GM21515 (cell line): ENCODE measurements at regions not wholly inside any gene's neighbourhood (a gene's known extent, or its start where the extent isn't known, plus 50 kb on each side); places are given as distances from the start of the nearest gene placed in this dataset.
"Not testable (repeated sequence)": the region's sequence is repeated elsewhere in the genome, so short reads cannot be mapped to it uniquely, and the experiment has no call there.

ENCODE experiments used
- ATAC-seq: cut with Tn5 transposase; IDR thresholded peaks from one replicate; pipeline ENCODE4 v1.9.1; 2021; ENCODE audit not compliant: unreplicated experiment

DNA sequence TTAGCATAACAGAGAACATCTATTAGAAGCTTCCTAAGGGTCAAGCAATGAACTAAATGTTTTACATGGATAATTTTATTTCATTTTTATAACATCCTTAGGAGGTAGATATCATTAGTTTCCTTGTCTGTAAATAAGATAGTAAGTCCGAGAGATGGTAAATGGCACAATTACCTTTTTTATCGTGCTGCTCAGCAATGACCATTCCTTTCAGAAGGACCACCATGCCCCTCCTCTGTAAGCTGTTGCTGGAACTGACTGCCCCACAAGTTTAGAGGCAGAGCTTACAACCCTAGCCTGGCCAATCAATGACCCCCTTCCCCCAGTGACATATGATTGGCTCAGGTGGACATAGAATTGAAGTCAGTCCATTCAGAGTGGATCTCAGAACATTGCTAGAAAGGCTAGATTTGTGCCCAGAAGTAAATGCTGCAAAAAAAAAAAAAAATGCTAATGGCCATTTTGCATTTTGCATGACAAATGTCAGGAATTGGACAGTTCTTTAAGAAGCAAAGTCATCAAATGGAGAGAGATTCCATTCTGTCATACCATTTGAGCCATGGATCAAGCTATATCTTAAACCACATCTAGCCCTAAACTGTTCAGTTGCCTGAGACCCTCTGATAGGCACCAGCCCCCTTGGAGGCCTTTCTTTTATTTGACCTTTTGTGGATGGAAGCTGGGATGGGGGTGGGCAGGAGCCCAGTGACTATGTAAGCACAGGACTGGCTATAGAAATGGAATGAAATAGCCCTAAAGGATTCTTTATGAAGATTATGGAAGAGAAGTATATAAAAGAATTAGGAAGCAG is 668.3 kb downstream of the UQCRFS1 start:
- no peak for ATAC-seq

DNA sequence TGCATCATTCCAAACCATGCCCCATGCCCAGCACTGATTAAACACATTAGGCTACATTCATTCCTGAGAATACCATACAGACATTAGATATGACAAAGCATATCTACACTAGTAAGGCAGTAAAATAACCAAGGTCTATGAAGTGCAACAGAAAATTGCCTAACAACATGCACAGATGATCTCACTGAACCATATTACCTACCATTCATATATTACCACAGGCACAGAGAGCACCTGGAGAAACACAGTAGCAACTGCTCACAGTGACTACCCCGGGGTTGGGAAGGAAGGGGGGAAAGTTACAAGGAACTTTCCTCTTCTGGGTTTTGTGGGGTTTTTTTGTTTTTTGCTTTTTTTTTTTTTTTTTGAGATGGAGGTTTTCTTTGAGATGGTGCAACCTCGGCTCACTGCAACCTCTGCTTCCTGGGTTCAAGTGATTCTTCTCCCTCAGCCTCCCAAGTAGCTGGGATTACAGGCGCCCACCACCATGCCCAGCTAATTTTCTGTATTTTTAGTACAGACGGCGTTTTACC is 669.6 kb downstream of the UQCRFS1 start:
- no peak for ATAC-seq

GRCh38 chr19:28542394-28543243 is 670.3 kb downstream of the UQCRFS1 start:
- ATAC-seq = no peak

DNA sequence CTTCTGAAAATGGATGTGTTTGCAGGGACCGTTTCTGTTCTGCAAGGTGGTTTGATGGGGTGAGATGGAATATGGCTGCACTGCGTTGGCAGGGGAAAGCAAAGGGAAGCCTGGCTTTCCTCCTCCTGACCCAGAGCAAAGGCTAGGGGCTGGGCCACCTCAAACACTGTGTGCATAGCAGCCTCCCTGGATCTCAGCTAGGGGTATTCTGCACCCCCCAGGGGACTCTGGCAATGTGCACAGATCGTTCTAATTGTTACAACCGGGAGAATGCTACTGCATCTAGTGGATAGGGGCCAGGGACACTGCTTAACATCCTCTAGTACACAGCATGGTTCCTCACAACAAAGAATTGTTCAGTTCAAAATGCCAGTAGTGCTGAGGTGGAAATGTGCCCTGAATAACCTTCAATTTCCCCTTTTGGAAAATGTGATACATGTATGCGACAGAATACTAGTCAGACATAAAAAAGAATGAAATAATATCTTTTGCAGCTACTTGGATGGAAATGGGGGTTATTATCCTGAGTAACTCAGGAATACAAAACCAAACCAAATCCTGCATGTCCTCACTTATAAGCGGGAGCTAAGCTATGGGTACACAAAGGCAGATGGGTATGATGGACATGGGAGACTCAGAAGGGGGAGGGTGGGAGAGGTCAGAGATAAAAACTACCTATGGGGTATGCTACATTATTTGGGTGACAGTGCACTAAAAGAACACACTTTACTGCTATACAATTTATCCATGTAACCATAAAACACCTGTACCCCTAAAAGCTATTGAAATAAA is 671.2 kb downstream of the UQCRFS1 start:
- no peak for ATAC-seq

DNA sequence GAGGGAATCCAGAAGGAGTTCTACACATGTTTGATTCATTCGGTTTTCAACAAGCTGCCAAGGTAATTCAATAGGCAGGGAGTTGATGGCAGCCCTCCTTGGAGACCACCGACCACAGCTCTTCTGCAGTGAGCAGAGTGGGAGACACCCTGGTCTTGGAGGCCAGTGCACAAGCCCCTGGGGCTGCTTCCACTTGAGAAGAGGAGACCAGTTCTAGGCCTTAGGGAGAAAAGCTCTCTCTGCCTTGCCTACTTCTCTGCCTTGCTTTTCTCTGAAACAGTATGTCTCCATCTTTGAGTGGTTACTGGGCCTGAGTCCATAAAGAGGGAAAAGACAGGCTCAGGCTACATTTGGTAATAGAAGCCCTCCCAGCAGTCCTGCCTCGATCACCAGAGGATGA is 671.9 kb downstream of the UQCRFS1 start:
- no peak for ATAC-seq

DNA sequence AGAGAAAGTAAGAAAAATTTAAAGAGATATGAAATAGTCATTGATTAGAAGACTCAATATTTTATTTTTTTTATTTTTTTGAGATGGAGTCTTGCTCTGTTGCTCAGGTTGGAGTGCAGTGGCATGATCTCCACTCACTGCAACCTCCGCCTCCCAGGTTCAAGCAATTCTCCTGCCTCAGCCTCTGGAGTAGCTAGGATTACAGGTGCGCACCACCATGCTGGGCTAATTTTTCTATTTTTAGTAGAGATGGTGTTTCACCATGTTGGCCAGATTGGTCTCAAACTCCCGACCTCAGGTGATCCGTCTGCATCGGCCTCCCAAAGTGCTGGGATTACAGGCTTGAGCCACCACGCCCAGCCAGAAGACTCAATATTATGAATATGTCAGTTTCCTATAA is 672.6 kb downstream of the UQCRFS1 start:
- ATAC-seq = not testable (repeated sequence)

DNA sequence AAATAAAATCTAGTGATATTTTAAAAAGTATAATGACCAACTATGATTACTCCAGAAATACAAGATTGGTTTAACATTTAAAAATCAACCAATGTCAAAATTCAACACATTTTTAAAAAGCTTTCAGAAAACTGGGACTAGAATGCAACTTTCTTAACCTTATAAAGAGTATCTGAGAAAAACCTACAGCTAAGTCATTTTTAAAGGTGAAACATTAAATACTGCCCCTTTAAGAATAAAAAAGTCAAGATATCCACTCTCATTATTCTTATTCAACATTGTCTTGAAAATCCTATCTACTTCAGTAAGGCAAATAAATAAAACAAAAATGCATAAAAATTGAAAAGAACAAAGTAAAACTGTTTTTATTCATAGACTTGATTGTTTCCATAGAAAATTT is 673.2 kb downstream of the UQCRFS1 start:
- no peak for ATAC-seq

DNA sequence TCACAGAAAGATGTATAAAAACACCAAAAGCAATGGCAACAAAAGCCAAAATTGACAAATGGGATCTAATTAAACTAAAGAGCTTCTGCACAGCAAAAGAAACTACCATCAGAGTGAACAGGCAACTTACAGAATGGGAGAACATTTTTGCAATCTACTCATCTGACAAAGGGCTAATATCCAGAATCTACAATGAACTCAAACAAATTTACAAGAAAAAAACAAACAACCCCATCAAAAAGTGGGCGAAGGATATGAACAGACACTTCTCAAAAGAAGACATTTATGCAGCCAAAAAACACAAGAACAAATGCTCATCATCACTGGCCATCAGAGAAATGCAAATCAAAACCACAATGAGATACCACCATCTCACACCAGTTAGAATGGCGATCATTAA is 674.4 kb downstream of the UQCRFS1 start:
- ATAC-seq = not testable (repeated sequence)

DNA sequence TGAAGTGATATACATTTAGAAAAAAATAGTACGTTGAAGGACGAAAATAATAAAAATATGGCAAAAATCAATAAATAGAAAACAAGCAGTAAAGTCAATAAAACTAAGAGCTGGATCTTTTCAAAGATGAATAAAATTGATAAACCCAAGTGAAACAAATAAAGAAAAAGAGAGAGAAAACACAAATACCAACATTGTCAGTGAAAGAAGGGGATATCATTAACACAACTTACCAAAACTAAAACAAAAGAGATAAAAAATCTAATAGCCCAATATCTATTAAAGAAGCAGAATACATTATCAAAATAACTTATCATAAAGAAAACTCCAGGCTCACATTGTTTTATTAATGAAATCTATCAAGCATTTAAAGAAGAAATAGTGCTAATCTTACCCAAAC is 675.1 kb downstream of the UQCRFS1 start:
- no peak for ATAC-seq

GRCh38 chr19:28537079-28537478 is 675.9 kb downstream of the UQCRFS1 start:
- ATAC-seq = no peak

- ATAC-seq = no peak
Observed at GRCh38 chr19:28535352-28535775, 677.6 kb downstream of the UQCRFS1 start.

GRCh38 chr19:28534766-28535351 is 678.1 kb downstream of the UQCRFS1 start:
- no peak for ATAC-seq

- no peak for ATAC-seq
Observed at GRCh38 chr19:28532765-28533341, 680.1 kb downstream of the UQCRFS1 start.

DNA sequence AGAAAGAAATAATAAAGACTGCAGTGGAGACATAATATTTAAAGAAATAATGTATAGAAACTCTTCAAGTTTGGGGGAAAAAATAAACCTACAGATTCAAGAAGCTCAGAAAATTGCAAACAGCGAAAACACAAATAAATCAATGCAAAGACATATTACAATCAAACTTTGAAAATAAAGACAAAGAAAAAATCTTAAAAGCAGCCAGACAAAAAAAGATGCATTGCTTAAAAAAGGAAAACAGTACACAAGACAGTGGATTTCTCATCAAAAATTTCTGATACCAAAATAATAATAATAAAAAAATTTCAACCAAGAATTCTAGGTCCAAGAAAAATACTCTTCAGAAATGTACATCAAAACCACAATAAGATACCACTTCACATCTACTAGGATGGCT is 681.0 kb downstream of the UQCRFS1 start:
- ATAC-seq = no peak

GRCh38 chr19:28530406-28531035 is 682.4 kb downstream of the UQCRFS1 start:
- ATAC-seq = no peak

DNA sequence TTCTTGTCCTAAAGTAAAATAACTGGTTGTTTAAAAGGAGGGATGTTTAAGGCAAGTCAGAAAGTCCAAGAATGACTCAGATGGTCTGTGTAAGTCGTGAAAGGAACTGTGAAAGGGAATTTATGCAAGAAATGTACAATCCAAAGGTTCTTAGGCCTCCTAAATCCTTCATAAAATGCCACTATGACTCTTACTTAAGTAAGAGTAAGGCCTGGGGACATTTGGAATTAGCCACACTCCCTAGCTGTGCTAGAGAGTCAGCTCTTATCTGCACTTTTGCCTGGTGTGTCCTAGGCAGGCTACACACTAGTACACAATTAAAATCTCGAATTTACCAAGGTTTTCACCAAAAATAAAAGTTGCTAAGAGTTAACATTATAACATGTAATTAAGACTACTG is 686.9 kb downstream of the UQCRFS1 start:
- no peak for ATAC-seq

- ATAC-seq = no peak
Observed at GRCh38 chr19:28523619-28524018, 689.3 kb downstream of the UQCRFS1 start.

- no peak for ATAC-seq
Observed at GRCh38 chr19:28522545-28522922, 690.4 kb downstream of the UQCRFS1 start.

- ATAC-seq = no peak
Observed at GRCh38 chr19:28521614-28522544, 691.1 kb downstream of the UQCRFS1 start.
